Adrenal gland (tissue), 5 donors: ENCODE measurements at regions not wholly inside any gene's neighbourhood (a gene's known extent, or its start where the extent isn't known, plus 50 kb on each side); places are given as distances from the start of the nearest gene placed in this dataset.

Experiments
- CTCF ChIP-seq, 6 experiments: fragments of 450-650 bp in 4 of 6; fragments of 200-600 bp in 2 of 6; sonication (generic) in 1 of 6; IDR thresholded peaks; 1 replicate in 5 of 6; 2 replicates in 1 of 6; pipeline versions ENCODE4 v1.5.1 to v1.8.0; 2016 to 2021; ENCODE audit warnings: antibody characterized with exemption in 6 of 6, mild to moderate bottlenecking in 2 of 6, moderate library complexity in 1 of 6
- POLR2A ChIP-seq, 2 donors: fragments of 450-650 bp; IDR thresholded peaks; one replicate each; pipeline ENCODE4 v1.6.1; 2017; ENCODE audit warnings: antibody characterized with exemption in 2 of 2, mild to moderate bottlenecking in 2 of 2, moderate library complexity in 1 of 2
- donor health status: DM: no; HTN: no; CAD: no.

GRCh38 chr12:67078957-67079356 lies 190.2 kb upstream of the CAND1 start:
- no peak for TF ChIP-seq CTCF (IDR thresholded peaks at IDR 0.05)
- TF ChIP-seq POLR2A (IDR thresholded peaks at IDR 0.05): no peak
